OCI-LY7 (cell line): ENCODE measurements at regions not wholly inside any gene's neighbourhood (a gene's known extent, or its start where the extent isn't known, plus 50 kb on each side); places are given as distances from the start of the nearest gene placed in this dataset.

ENCODE experiments used
- BruUV-seq: library from RNA; stranded (reverse); fragments of 400-500 nt; replicated peaks from 2 replicates; lab custom pipeline; 2021; lab: Mats Ljungman, UMichigan
- CTCF ChIA-PET: fragments of 300-600 bp; sonication (Branson Sonifier 250); formaldehyde crosslinking; loops from one replicate; lab custom pipeline; 2022; ENCODE audit warnings: antibody characterized with exemption; ENCODE audit not compliant: unreplicated experiment; lab: Charles Lee
- POLR2A ChIA-PET: fragments of 300-600 bp; sonication (Branson Sonifier 250); formaldehyde crosslinking; loops from one replicate; lab custom pipeline; 2022; ENCODE audit warnings: antibody characterized with exemption; lab: Charles Lee
- DNase-seq: peaks from one replicate; pipeline ENCODE4 v3.0.0-alpha.2; 2015; ENCODE audit warnings: low spot score
- H2AFZ ChIP-seq: fragments of 200-600 bp; sonication (generic), shearing (Covaris generic); 2 replicates; pipeline ENCODE4 v1.6.1; 2014; ENCODE audit warnings: mild to moderate bottlenecking, antibody characterized with exemption, low read length, moderate library complexity
- H3K27ac ChIP-seq: fragments of 200-600 bp; sonication (generic); 2 replicates; pipeline ENCODE4 v1.5.1; 2014; ENCODE audit warnings: mixed run types, low read depth, mild to moderate bottlenecking, moderate library complexity, low read length, inconsistent platforms; ENCODE audit not compliant: poor library complexity, severe bottlenecking
- H3K36me3 ChIP-seq: fragments of 200-600 bp; sonication (generic); 2 replicates; pipeline ENCODE4 v1.6.1; 2014; ENCODE audit warnings: mild to moderate bottlenecking, antibody characterized with exemption, low read length, moderate library complexity, mixed read lengths; ENCODE audit not compliant: insufficient read depth
- H3K4me1 ChIP-seq: fragments of 200-600 bp; sonication (generic); 2 replicates; pipeline ENCODE4 v1.5.1; 2014; ENCODE audit warnings: mild to moderate bottlenecking, low read length; ENCODE audit not compliant: insufficient read depth, poor library complexity, severe bottlenecking
- H3K4me2 ChIP-seq: fragments of 200-600 bp; sonication (generic); 2 replicates; pipeline ENCODE4 v1.6.1; 2014; ENCODE audit warnings: mild to moderate bottlenecking, low read length
- H3K4me3 ChIP-seq: fragments of 200-600 bp; sonication (generic); 2 replicates; pipeline ENCODE4 v1.5.1; 2014; ENCODE audit warnings: mild to moderate bottlenecking, low read depth, low read length; ENCODE audit not compliant: poor library complexity, severe bottlenecking
- H3K79me2 ChIP-seq: fragments of 200-600 bp; sonication (generic); 2 replicates; pipeline ENCODE4 v1.6.1; 2016; ENCODE audit warnings: low read depth, mild to moderate bottlenecking, low read length, moderate library complexity, mixed read lengths; ENCODE audit not compliant: insufficient read depth
- H3K9me2 ChIP-seq: fragments of 200-600 bp; sonication (generic); 2 replicates; pipeline ENCODE4 v1.6.1; 2016; ENCODE audit warnings: mild to moderate bottlenecking, low read length, mixed read lengths; ENCODE audit not compliant: insufficient read depth
- H3K9me3 ChIP-seq: fragments of 200-600 bp; sonication (generic); 2 replicates; pipeline ENCODE4 v1.6.1; 2014; ENCODE audit warnings: mild to moderate bottlenecking, mixed run types, low read length, mixed read lengths
- H4K20me1 ChIP-seq: fragments of 200-600 bp; sonication (generic); 2 replicates; pipeline ENCODE4 v1.6.1; 2014; ENCODE audit warnings: mild to moderate bottlenecking, antibody characterized with exemption, low read length, moderate library complexity, mixed read lengths; ENCODE audit not compliant: insufficient read depth
- CTCF ChIP-seq: fragments of 200-600 bp; sonication (generic); conservative IDR thresholded peaks from 2 replicates; pipeline ENCODE4 v1.5.1; 2014; ENCODE audit warnings: mild to moderate bottlenecking, antibody characterized with exemption, low read length, moderate library complexity, mixed read lengths
- EZH2phosphoT487 ChIP-seq: fragments of 200-600 bp; sonication (generic); IDR thresholded peaks from 2 replicates; pipeline ENCODE4 v1.6.1; 2018; ENCODE audit warnings: low read depth, borderline replicate concordance, mild to moderate bottlenecking, mixed run types, antibody characterized with exemption, low read length, moderate library complexity, mixed read lengths
- intact Hi-C: fragments of 100-400 bp; cut with micrococcal nuclease; formaldehyde crosslinking; loops from one replicate; pipeline ENCODE4 v1.10.0; 2022; ENCODE audit not compliant: unreplicated experiment

GRCh38 chr16:85239871-85240270, 127.6 kb upstream of the CIBAR2 start:
- Histone ChIP-seq H3K27ac (no peak overlapping the region), H3K9me2 (no peaks in the 10 kb centered on the region), H4K20me1 (no peaks in the 10 kb centered on the region; the same call in 1 of the 2 replicates), H3K4me1 (peaks cover 3% of the 10 kb centered on the region), H3K36me3 (no peaks in the 10 kb centered on the region), H2AFZ (no peak overlapping the region), H3K9me3 (no peaks in the 10 kb centered on the region), H3K79me2 (no peaks in the 10 kb centered on the region), H3K4me3 (no peak overlapping the region), H3K4me2 (no peak overlapping the region)
- no peak for DNase-seq
- POLR2A ChIA-PET = no interaction called here
- CTCF ChIA-PET = no interaction called here
- intact Hi-C loops = loop anchor here (10.0 kb wide), 1 partner anchor 155 kb away; no protein-coding TSS in a partner anchor
- BruUV-seq = no TSS peak
- TF ChIP-seq EZH2phosphoT487 = no peak
- no peak for TF ChIP-seq CTCF

GRCh38 chr16:85240982-85241924, 129.0 kb upstream of the CIBAR2 start:
- H3K4me3 ChIP-seq = no peak overlapping the region
- H3K4me1 ChIP-seq = no peaks in the 10 kb centered on the region
- intact Hi-C loops = loop anchor here (10.0 kb wide), 1 partner anchor 154 kb away; no protein-coding TSS in a partner anchor
- TF ChIP-seq EZH2phosphoT487 (no peak), CTCF (0 out of 2 replicates have a peak, but pooled peaks have one; percentile 22)
- H2AFZ ChIP-seq = no peak overlapping the region
- H3K9me3 ChIP-seq = no peaks in the 10 kb centered on the region
- no peak for DNase-seq
- no peaks in the 10 kb centered on the region for H3K79me2 ChIP-seq
- no peaks in the 10 kb centered on the region for H3K36me3 ChIP-seq
- H3K4me2 ChIP-seq = no peak overlapping the region
- H3K9me2 ChIP-seq = no peaks in the 10 kb centered on the region
- BruUV-seq = no TSS peak
- no peak overlapping the region for H3K27ac ChIP-seq
- ChIA-PET CTCF (interaction anchor here (0.6 kb wide), 1 partner anchor 68 kb away, joined by 3 read pairs; no protein-coding TSS in a partner anchor), POLR2A (no interaction called here)
- H4K20me1 ChIP-seq = no peaks in the 10 kb centered on the region; the same call in 1 of the 2 replicates

GRCh38 chr16:85242140-85242539, 129.9 kb upstream of the CIBAR2 start:
- Histone ChIP-seq H3K9me3 (no peaks in the 10 kb centered on the region), H3K27ac (no peak overlapping the region), H3K9me2 (no peaks in the 10 kb centered on the region), H4K20me1 (no peaks in the 10 kb centered on the region), H3K79me2 (no peaks in the 10 kb centered on the region), H3K4me2 (no peak overlapping the region), H3K36me3 (no peaks in the 10 kb centered on the region), H2AFZ (no peak overlapping the region), H3K4me3 (no peak overlapping the region), H3K4me1 (no peaks in the 10 kb centered on the region)
- DNase-seq = no peak
- intact Hi-C loops = loop anchor here (10.0 kb wide), 1 partner anchor 153 kb away; no protein-coding TSS in a partner anchor
- ChIA-PET CTCF (interaction anchor here (0.6 kb wide), 1 partner anchor 67 kb away, joined by 3 read pairs; no protein-coding TSS in a partner anchor), POLR2A (no interaction called here)
- no TSS peak for BruUV-seq
- TF ChIP-seq EZH2phosphoT487 (no peak), CTCF (no peak)
